Upper lobe of left lung (tissue), 6 donors: ENCODE measurements at regions not wholly inside any gene's neighbourhood (a gene's known extent, or its start where the extent isn't known, plus 50 kb on each side); places are given as distances from the start of the nearest gene placed in this dataset.

Source experiments
- ATAC-seq, 2 donors: fragments of 200-7000 bp; cut with Tn5 transposase; one replicate each; pipeline ENCODE4 v1.9.1; 2022; ENCODE audit warnings: mild to moderate bottlenecking in 2 of 2, moderate library complexity in 2 of 2; ENCODE audit not compliant: low FRiP score in 2 of 2
- DNase-seq, 2 donors: peaks; one replicate each; pipeline ENCODE4 v3.0.0-alpha.2; 2019 to 2020
- H3K27ac ChIP-seq, 4 donors: fragments of 200-600 bp; sonication (generic); one replicate each; pipeline ENCODE4 v1.5.1; 2016 to 2019
- H3K27me3 ChIP-seq, 4 donors: fragments of 200-600 bp; sonication (generic); one replicate each; pipeline ENCODE4 v1.5.1; 2017 to 2019
- H3K36me3 ChIP-seq, 4 donors: fragments of 200-600 bp; sonication (generic); one replicate each; pipeline ENCODE4 v1.5.1; 2016 to 2019
- H3K4me1 ChIP-seq, 4 donors: fragments of 200-600 bp; sonication (generic); one replicate each; pipeline ENCODE4 v1.5.1; 2018 to 2019
- H3K4me3 ChIP-seq, 4 donors: fragments of 200-600 bp; sonication (generic); one replicate each; pipeline ENCODE4 v1.5.1; 2017 to 2019; ENCODE audit warnings: mild to moderate bottlenecking in 2 of 4, moderate library complexity in 1 of 4
- H3K9me3 ChIP-seq, 4 donors: fragments of 200-600 bp; sonication (generic); one replicate each; pipeline ENCODE4 v1.5.1; 2018 to 2019
- EP300 ChIP-seq, 4 donors: sonication (generic); formaldehyde crosslinking; IDR thresholded peaks; one replicate each; pipeline ENCODE4 v1.5.1; 2017; ENCODE audit warnings: antibody characterized with exemption in 4 of 4, control low read depth in 2 of 4
- POLR2A ChIP-seq, 4 donors: fragments of 450-650 bp; IDR thresholded peaks; one replicate each; pipeline ENCODE4 v1.5.1; 2016 to 2017; ENCODE audit warnings: antibody characterized with exemption in 4 of 4, mild to moderate bottlenecking in 2 of 4
- POLR2AphosphoS5 ChIP-seq, 2 donors: sonication (generic); formaldehyde crosslinking; IDR thresholded peaks; one replicate each; pipeline ENCODE4 v1.5.1; 2017; ENCODE audit warnings: antibody characterized with exemption in 2 of 2
- WGBS, 2 donors: methylation state at CpG; one replicate each; pipeline ENCODE4 v1.1.5; 2017 to 2018; 5-methylcytosine and 5-hydroxymethylcytosine counted together
- TF ChIP-seq, protein P1 (sequence below), 6 experiments: fragments of 450-650 bp in 4 of 6; fragments of 200-600 bp in 2 of 6; sonication (generic) in 2 of 6; IDR thresholded peaks; one replicate each; pipeline ENCODE4 v1.5.1; 2016 to 2019; ENCODE audit warnings: antibody characterized with exemption in 6 of 6
- donor health status: DM: no; HTN: no; CAD: no; lungs with moderate emphysema.
- donor health status: DM: no; HTN: yes; CAD: no; lungs with severe emphysema.

DNA sequence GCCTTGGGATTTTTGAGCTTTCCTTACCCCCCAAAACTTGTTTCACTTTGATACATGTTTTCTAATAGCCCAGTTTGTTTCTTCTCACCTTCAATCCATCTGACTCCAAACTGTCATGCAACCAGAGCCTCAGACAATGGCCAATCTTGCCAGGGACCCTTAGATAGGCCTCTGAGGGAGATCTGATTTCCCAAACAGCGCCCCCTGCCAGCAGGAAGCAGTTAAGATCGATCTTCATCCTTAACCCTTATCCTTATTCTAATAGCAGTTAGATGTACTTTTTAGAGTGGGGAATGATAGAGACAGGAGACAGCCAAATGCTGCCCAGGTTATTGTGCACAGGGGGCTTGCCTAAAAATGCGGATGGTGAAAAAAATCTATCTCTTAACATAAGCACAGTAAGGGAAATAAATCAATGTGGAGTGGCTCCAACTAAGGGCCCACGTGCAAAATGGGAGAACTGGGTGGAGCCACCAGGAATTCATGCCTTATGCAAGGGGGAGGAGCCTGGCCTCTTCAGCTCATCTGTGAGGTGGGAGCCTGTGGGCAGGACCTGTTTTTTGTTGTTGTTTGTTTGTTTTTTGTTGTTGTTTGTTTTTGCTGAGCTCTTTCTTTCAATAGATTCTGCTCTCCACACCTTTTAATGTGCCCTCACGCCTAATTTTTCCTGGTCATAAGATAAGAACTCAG lies 833.6 kb upstream of the AGA start:
- ATAC-seq: no peak
- no peaks in the 10 kb centered on the region for H3K36me3 ChIP-seq
- H3K4me3 ChIP-seq: no peak overlapping the region
- no peak overlapping the region for H3K27ac ChIP-seq
- no peak for DNase-seq
- no peaks in the 10 kb centered on the region for H3K4me1 ChIP-seq
- no peaks in the 10 kb centered on the region for H3K9me3 ChIP-seq
- WGBS, 2 donors: 71 to 73% methylated on average over 5 of the region's 5 CpGs
- no peaks in the 10 kb centered on the region for H3K27me3 ChIP-seq
- TF ChIP-seq POLR2AphosphoS5 (IDR thresholded peaks at IDR 0.05) (no peak), POLR2A (IDR thresholded peaks at IDR 0.05) (no peak), EP300 (IDR thresholded peaks at IDR 0.05) (no peak)
- TF ChIP-seq, protein P1, sequence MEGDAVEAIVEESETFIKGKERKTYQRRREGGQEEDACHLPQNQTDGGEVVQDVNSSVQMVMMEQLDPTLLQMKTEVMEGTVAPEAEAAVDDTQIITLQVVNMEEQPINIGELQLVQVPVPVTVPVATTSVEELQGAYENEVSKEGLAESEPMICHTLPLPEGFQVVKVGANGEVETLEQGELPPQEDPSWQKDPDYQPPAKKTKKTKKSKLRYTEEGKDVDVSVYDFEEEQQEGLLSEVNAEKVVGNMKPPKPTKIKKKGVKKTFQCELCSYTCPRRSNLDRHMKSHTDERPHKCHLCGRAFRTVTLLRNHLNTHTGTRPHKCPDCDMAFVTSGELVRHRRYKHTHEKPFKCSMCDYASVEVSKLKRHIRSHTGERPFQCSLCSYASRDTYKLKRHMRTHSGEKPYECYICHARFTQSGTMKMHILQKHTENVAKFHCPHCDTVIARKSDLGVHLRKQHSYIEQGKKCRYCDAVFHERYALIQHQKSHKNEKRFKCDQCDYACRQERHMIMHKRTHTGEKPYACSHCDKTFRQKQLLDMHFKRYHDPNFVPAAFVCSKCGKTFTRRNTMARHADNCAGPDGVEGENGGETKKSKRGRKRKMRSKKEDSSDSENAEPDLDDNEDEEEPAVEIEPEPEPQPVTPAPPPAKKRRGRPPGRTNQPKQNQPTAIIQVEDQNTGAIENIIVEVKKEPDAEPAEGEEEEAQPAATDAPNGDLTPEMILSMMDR (IDR thresholded peaks at IDR 0.05): no peak

DNA sequence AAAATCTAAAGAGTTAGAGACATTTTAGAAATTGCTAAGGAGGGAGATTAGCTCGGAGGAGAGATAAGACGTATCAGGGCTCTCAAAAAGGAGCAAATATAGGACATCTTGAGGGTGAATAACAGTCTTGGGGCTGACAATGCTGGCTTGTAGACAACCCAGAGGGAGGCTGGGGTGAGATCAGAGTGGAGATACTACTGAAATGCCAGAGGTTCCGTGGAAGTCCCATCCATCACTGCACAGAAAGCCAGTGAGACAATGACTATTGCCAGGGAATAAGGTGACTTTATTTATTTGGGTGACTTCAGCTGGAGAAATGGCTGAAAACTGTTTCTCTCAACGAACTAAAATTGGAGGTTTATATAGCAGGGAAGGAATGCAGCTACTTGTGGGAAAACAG lies 838.1 kb upstream of the AGA start:
- DNase-seq: no peak

DNA sequence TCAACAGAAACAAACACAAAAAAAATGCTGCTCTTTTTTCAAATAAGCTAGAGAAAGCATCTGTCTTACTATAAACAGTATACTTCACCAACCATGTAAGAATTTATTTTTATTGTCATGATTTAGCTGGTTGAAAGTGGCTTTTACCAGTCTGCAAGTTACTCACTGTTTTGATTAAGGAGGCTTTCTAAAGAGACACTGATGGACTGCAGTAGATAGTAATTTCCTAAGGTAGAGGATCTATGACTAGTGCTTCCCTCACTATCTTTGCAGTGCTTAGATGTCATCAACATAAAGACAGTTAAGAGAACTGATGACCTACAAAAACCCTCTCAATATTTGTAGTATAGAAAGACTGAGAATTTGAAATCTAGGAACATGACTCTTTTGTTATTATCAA lies 846.2 kb upstream of the AGA start:
- no peak overlapping the region for H3K4me3 ChIP-seq
- H3K27ac ChIP-seq: no peak overlapping the region
- TF ChIP-seq POLR2AphosphoS5 (IDR thresholded peaks at IDR 0.05): no peak
- no peak for TF ChIP-seq EP300 (IDR thresholded peaks at IDR 0.05)
- no peak for TF ChIP-seq POLR2A (IDR thresholded peaks at IDR 0.05)
- TF ChIP-seq, protein P1 (IDR thresholded peaks at IDR 0.05): no peak
- ATAC-seq (no peak), DNase-seq (no peak)
- H3K4me1 ChIP-seq: no peaks in the 10 kb centered on the region
- H3K27me3 ChIP-seq: no peaks in the 10 kb centered on the region
- no peaks in the 10 kb centered on the region for H3K9me3 ChIP-seq
- H3K36me3 ChIP-seq: no peaks in the 10 kb centered on the region

More for the DNA sequence above, 838.1 kb upstream of the AGA start:
- Histone ChIP-seq H3K36me3 (no peaks in the 10 kb centered on the region), H3K27me3 (no peaks in the 10 kb centered on the region), H3K4me3 (no peak overlapping the region), H3K4me1 (no peaks in the 10 kb centered on the region), H3K27ac (no peak overlapping the region), H3K9me3 (no peaks in the 10 kb centered on the region)
- ATAC-seq: no peak
- 39 to 48% methylated on average over 4 of the region's 4 CpGs for WGBS, 2 donors
- TF ChIP-seq, protein P1 (IDR thresholded peaks at IDR 0.05): no peak
- TF ChIP-seq EP300 (IDR thresholded peaks at IDR 0.05) (no peak), POLR2A (IDR thresholded peaks at IDR 0.05) (no peak), POLR2AphosphoS5 (IDR thresholded peaks at IDR 0.05) (no peak)

DNA sequence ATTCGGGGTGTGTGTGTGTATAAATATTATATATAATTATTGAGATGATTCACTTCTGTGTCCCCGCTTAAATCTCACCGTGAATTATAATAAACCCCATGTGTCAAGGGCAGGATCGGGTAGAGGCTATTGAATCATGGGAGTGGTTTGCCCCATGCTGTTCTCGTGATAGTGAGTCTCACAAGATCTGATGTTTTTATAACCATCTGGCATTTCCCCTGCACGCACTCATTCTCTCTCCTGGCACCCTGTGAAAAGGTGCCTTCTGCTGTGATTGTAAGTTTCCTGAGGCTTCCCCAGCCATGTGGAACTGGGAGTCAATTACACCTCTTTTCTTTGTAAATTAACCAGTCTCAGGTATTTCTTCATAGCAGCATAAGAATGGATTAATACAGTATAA lies 851.4 kb upstream of the AGA start:
- Histone ChIP-seq H3K27me3 (no peaks in the 10 kb centered on the region), H3K4me3 (no peak overlapping the region), H3K36me3 (no peaks in the 10 kb centered on the region), H3K4me1 (no peaks in the 10 kb centered on the region), H3K27ac (no peak overlapping the region), H3K9me3 (no peaks in the 10 kb centered on the region)
- TF ChIP-seq, protein P1 (IDR thresholded peaks at IDR 0.05): no peak
- TF ChIP-seq POLR2AphosphoS5 (IDR thresholded peaks at IDR 0.05): no peak
- TF ChIP-seq EP300 (IDR thresholded peaks at IDR 0.05): no peak
- TF ChIP-seq POLR2A (IDR thresholded peaks at IDR 0.05): no peak
- ATAC-seq: no peak
- no peak for DNase-seq
- 83 to 86% methylated on average over 6 of the region's 6 CpGs for WGBS, 2 donors

DNA sequence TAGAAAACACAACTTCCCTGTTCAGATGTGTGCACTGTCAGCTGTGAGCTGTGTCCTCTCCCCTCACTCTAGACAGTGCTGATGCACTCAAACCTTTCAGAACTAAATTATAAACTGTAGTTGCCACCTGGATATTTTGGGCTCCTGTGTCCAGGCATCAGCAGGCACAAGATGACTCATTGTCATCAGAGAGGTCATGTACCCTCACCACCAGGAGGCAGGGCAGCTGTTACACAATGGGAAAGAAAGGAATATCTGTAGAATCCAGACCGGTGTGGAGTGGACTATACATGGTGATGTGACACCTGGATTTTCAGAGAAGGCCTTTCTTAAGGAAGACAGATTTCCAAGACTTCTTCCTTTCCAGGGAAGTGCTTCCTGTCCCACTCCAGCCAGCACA lies 854.4 kb upstream of the AGA start:
- ATAC-seq: peak in 1 of 2 donors; percentile 49

More for the DNA sequence above, 854.4 kb upstream of the AGA start:
- TF ChIP-seq, protein P1 (IDR thresholded peaks at IDR 0.05): no peak
- no peak for TF ChIP-seq EP300 (IDR thresholded peaks at IDR 0.05)
- no peak for TF ChIP-seq POLR2A (IDR thresholded peaks at IDR 0.05)
- no peak for TF ChIP-seq POLR2AphosphoS5 (IDR thresholded peaks at IDR 0.05)
- H3K4me1 ChIP-seq: no peaks in the 10 kb centered on the region
- DNase-seq: no peak
- H3K36me3 ChIP-seq: no peaks in the 10 kb centered on the region
- H3K27ac ChIP-seq: no peak overlapping the region
- no peaks in the 10 kb centered on the region for H3K9me3 ChIP-seq
- H3K27me3 ChIP-seq: no peaks in the 10 kb centered on the region
- H3K4me3 ChIP-seq: no peak overlapping the region
- WGBS, 2 donors: 88% methylated on average over 1 of the region's 1 CpG
